GM21576 (cell line): ENCODE measurements at regions not wholly inside any gene's neighbourhood (a gene's known extent, or its start where the extent isn't known, plus 50 kb on each side); places are given as distances from the start of the nearest gene placed in this dataset.

Experiments used
- ATAC-seq: cut with Tn5 transposase; IDR thresholded peaks from one replicate; pipeline ENCODE4 v1.9.1; 2021; ENCODE audit warnings: mild to moderate bottlenecking, moderate library complexity; ENCODE audit not compliant: unreplicated experiment

DNA sequence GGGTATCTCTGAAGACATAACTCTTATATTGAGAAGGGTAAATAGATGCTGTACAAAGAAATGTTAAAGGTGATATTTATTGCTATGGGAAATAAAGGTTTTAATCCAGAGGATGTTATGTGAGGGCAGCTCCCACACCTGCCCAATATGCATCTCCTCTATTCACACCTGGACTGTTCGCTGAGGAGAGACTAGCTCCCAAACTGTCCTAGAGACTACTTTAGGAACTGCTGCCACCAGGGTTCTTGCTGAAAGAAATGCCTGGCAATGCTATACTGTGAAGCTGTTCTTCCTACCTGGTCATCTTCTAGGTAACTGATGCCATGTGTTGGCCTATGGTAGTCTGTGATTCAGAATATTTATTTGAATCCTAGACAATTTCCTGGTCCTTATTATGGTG, 1421.5 kb upstream of the SPRY2 start:
- ATAC-seq = no peak

DNA sequence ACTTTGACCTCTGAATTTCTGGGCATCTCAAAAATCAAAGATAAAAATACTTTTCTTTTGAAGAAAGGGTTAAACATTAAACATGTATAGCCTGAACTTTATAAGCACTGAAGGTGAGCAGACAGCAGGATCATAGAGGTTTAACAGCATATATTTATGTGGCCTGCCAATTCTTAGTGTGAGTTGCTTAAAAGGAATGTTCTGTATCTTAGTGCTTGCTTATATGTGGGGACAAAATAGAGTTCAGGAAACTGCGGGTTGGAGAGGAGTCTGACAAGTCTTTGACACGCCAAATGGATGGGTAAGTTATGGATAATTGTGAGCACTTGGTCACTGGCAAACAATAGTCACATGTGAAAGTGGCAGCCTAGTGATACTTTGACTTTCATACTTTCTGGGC, 1419.4 kb upstream of the SPRY2 start:
- ATAC-seq = no peak

DNA sequence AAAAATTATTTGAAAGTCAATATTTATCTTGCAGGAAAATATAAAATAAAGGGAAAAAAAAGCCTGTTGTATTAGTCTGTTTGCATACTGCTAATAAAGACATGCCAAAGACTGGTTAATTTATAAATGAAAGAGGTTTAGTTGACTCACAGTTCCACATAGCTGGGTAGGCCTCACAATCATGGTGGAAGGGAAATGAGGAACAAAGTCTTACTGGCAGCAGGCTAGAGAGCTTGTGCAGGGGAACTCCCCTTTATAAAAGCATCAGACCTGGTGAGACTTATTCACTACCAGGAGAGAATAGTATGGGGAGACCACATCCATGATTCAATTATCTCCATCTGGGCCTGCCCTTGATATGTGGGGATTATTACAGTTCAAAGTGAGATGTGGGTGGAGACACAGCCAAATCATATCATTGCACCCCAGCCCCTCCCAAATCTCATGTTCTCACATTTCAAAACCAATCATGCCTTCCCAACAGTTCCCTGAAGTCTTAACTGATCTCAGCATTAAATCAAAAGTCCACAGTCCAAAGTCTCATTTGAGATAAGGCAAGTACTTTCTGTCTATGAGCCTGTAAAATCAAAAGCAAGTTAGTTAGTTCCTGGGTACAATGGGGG, 1416.5 kb upstream of the SPRY2 start:
- ATAC-seq = no peak

DNA sequence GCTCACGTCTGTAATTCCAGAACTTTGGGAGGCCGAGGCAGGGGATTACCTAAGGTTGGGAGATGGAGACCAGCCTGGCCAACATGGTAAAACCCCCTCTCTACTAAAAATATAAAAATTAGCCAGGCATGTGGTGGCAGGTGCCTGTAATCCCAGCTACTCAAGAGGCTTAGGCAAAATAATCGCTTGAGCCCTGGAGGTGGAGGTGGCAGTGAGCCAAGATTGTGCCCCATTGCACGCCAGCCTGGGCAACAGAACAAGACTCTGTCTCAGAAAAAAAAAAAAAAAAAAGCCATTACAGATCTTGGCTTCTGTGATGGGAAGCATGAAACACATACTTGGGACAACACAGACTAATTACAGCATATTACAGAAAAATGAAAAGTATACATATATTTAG, 1404.5 kb upstream of the SPRY2 start:
- no peak for ATAC-seq

DNA sequence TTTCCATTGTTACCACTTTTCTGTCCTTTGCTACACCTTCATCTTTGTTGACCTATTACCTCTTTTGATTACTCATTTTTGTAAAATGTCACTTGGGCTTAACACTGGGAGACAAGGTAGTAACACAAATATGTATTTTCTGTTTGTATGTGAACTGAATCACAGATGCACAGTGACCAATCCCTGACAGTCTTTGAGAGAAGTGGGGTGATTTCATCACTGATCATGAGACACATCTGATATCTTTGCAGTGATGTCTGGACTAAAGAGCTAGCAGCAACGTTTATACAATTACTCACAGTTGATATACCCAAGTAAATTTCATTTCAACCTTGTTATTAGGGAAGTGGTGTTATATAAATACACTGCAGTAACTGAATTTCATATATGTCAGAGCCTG, 1397.4 kb upstream of the SPRY2 start:
- ATAC-seq = no peak

DNA sequence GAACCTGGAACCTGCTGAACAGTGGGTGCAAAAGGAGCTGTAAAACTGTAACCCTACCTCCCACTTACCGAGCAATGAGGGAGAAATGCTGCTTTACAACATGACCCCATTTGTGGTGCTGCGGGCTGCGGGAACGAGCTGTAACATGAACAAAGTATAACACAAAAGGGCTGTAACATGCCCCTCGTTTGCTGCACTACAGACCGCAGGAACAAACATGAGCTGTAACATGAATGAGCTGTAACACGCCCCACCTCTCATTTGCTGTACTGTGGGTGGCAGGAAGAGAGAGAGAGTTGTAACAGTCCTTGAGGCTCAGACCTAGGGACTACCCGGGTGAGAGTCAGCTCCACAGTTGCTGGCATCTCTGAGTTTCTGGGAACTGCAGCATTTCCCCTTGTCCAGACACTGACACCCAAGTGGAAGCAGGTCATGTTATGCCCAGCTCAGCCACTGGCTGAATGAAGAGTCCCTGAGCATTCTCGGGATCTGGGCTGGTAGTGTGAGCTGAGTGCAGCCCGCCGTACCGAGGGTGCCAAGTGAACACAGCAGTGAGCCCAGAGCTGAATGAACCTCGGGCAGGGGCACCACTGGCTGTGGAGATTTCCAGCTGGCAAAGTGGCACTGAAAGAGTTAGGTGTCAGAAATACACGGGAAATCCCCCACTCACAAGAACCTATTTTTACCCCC, 1385.3 kb upstream of the SPRY2 start:
- ATAC-seq = no peak

DNA sequence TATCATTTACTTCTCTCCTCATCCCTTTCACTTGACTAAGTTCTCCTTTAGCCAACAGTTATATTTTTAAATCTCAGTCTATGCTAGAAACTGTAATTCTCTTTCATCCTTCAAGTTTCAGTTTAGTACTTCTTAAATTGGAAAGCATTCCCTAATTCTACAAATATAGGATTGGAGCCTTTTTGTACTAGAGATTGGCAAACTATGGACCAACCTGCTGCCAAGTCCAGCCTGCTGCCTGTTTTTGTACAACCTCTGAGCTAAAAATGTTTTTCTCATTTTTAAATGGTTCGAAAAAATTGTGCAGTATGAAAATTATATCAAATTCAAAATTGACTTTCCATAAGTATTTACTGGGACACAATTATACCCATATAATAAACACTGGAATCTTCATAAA, 1381.5 kb upstream of the SPRY2 start:
- no peak for ATAC-seq

DNA sequence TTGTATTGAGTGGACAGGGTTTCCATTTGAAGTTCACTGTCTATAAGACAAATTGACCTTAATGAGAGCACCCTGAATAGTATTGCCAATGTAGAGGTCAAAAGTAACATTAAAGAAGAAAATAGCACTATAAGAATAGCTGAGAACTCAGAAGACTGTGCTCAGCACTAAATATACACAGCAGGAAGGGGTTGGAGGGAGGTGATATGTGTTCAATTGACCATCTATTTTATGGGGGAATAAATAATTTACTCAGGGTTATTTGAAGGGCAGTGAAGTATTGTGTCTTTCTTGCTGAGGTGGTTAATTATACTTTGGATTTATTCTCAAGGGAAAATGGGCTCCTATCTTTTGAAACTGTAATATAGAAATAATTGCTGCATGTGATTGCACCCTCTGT, 1380.5 kb upstream of the SPRY2 start:
- ATAC-seq = no peak

DNA sequence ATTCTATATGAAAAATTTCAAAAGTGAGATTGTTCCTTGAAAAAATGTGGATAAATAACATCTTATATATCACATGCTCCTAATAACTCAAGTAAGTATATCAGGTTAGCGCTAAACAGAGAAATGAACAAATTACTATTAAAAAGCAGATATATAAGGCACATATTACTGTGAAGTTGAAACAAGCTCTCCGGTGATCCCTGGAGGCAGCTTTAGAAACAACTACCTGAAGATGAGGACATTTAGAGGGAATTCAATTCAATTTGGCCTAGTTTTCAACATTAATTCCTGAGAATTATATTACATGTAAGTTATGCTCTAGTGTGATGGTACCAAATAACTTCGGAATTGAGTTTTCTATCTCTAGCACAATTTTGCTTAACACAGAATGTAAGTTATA, 1373.6 kb upstream of the SPRY2 start:
- no peak for ATAC-seq

DNA sequence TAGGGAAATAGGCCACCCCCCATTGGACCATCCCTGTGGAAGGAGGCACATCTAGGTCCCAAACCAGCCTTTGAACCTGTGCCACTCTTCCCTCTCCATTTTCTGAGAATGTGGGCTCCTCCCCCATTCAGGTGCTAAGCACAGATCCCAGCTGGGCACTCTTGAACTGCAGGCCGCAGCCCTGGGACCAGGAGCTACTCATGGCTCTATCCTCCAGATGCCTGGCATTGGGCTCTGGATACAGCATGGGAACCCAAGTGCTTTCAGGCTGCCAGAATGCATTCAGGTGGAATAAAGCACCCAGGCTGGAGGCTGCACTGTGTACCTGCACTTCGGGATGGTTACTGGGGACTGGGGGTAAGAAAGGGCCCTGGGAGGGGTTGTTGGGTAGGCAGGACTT, 1372.3 kb upstream of the SPRY2 start:
- ATAC-seq = no peak

DNA sequence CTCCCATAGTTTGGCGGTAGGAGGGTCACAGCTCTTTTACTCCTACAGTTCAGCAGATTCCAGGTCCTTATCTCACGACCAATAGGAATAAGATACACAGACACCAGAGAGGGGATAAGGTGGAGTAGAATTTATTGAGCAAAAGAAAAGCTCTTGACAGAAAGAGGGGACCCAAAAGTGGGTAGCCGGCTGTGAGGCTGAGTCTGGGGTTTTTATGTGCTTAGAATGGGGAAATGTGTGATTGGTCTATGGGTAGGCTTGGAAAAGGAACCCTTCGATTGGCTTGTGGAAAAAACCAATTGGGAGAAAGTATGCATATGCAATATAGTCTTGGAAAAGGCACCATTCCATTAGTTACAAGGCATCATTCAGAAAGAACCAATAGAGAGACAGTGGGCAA, 1356.9 kb upstream of the SPRY2 start:
- ATAC-seq = no peak

DNA sequence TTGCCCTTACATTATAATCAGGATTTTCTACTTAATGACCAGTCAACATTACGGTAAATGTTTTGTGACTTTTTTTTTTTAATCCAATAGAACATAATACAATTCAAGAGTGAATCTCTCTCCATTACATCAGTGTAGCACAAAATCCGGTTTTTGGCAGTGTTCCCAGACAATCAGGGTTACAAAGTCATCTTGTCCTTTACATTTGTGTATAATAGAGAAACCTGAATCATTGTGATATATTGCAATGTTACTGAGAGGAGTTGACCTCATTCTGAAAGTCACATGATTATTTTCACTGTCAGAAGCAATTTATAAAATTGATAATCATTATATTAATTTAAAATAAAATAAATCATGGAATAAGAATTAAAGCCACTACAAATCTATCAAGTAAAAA, 1346.0 kb upstream of the SPRY2 start:
- ATAC-seq = no peak

DNA sequence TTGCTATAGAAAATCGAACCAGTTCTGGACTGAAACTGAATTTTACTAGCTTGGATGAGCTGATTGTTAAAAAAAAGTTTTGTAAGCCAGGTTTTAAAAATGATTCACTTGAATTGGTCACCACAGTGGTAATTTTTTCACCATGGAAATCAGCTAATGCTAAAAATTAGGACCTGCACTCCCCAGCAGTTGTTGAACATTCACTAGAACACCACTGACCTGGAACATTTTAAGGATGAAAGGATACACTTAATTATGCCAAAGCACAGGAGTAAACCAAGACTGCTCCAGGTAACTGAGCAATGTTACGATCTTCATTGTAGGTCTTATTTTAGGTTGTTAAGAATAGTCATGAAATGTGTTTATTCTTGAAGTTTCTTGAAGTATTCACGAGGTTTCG, 1342.6 kb upstream of the SPRY2 start:
- ATAC-seq = no peak

DNA sequence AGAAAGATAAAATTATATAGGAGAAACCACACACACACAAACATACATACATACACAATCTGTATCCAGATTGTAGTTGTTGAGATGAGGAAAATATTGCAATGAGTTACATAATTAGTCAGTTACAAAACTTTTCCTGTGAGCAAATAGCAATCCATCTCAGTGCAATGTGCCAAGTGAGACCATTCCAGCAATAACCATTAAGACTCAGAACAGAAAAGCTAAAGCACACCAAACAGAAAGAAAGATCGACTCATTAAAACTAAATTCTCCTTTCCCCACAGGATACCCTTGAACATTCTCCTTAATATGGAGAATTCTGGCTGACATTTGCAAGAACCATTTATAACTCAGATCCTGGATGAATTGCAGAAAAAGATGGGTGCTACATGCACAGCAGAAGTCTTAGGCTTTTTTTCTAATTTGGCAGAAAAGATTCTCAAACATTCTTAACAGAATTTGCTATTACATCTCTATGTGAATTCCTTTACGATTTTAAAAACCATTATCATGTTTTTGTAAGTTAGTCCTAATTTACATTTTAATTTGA, 1341.2 kb upstream of the SPRY2 start:
- ATAC-seq = no peak

DNA sequence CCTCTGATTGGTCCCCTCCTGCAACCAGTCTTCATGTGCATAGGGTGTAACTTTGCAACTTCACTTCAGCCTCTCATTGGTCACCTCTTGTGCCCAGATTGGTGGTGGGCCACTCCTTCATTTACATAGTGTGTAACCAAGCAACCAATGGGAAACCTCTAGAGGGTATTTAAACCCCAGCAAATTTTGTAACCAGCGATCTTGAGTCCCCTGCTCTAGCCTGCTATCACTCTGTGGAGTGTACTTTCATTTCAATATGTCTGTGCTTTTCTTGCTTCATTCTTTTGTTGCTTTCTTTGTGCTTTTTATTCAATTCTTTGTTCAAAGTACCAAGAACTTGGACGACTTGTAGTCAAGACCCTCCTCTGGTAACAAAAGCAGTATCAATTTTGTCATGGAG, 1336.9 kb upstream of the SPRY2 start:
- no peak for ATAC-seq

DNA sequence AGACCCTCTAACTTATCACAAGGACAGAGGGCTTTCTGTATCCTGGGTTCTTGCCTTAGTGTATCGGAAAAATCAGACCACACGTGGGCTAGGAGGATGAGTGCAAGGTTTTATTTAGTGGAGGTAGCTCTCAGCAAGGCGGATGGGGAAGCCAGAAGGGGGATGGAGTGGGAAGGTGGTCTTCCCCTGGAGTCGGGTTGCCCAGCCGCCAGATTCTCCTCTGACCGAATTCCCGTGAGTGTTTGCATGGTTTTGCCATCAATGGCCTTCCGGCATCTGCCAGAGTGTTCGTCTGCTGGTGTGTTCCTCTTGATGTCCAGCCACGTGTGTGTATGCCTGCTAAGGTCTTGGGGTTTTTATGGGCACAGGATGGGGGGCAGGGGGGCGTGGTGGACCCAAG, 1335.1 kb upstream of the SPRY2 start:
- no peak for ATAC-seq

DNA sequence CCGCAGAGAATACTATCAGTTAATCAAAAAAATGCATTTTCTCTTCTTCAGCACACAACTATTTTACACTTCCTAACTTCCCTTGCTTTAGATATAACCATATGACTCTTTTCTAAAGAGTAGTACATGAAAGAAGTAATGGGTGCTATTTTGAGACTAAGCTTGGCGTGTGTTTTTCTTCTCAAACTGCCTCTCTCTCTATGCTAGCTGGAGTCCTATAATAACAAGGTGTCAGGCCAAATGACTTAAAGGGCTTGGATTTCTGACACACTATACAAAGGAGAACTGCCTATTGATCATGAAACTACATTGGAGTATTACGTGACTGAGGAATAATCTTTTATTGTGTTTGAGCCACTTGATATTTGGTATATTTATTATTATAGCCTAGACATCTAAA, 1330.1 kb upstream of the SPRY2 start:
- no peak for ATAC-seq

DNA sequence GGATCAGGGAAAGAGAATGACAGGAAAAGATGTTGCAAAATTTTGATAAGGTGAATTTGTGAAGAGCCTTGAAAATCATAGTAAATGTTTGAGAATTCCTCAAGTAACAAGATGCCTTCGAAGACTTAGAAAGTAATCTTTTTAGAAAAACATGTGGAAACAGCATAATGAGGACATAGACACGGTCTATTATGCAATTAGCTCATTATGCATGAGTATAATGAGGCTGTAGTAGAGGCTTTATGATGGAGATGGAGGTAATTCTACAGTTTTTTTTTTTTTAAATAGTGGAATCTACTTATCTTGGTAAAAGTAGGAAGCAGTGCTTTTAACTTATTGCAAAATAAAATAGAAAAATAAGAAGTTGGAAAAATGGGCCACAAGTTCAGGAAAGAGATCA, 1329.1 kb upstream of the SPRY2 start:
- ATAC-seq = no peak

DNA sequence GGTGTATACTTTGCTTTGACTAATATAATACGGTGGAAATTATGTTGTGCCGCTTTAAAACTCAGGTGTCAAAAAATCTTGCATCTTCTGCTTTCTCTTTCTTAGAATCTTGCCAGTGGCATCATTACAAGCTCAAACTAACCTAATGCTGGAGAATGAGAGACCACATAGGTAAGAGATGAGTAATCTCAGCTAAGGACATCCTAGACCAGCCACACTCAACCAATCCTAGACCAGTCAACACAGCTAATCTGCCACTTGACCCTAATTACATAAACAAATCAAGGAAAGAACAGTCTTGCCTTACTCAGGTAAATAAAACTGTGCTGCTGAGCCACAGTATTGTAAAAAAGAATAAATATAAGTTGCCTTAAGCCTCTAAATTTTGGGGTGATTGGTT, 1323.9 kb upstream of the SPRY2 start:
- no peak for ATAC-seq

DNA sequence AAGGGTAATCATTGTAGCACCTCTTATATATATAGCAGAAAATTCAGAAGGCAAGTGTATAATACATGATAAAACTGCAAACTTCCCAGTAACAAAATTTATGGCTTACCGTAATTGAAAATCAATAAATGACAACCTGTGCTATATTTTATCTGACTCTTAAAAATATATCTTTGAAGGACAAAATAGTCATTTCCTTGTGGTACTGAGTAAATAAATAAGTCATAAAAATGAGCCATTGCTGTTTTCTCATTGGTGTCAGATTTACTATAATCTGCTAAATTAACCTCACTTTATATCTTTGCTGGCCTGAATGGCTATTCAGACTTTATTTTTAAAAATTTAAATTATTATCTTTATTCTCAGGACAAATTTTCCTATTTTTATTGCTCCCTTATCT, 1319.1 kb upstream of the SPRY2 start:
- ATAC-seq = no peak

DNA sequence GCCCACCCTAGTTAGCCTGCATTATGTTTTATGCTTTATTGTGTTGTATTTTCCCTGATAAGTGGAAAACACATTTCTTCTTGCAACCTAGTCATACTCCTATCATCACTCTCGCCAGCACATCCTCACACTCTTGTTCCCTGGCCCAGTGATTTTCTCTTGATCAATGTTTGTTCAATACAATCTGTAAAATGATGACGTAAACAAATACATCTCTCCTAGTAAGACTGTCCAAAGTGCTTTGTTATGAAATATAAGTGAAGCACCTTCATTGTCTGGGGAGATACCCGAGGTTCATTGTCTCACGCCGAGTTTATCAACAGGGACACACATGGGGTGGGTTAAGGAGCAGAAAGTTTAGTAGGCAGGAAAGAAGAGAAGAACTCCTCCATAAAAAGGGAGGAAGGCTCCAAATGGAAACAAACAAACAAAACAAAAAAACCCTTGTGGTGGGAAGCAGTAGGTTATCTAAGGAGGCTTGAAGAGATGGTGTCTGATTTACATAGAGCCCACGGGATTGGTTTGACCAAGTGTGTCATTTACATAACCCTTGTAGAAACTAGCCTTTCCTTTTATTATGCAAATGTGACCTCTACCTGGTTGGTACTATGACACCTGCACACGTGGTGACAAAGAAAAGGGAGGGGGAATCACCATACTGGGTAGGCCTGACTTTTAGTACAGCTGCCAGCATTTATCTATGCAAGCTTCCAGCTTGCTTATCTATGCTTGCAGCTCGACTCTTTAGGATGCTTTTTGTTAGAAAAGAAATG, 1317.9 kb upstream of the SPRY2 start:
- no peak for ATAC-seq

DNA sequence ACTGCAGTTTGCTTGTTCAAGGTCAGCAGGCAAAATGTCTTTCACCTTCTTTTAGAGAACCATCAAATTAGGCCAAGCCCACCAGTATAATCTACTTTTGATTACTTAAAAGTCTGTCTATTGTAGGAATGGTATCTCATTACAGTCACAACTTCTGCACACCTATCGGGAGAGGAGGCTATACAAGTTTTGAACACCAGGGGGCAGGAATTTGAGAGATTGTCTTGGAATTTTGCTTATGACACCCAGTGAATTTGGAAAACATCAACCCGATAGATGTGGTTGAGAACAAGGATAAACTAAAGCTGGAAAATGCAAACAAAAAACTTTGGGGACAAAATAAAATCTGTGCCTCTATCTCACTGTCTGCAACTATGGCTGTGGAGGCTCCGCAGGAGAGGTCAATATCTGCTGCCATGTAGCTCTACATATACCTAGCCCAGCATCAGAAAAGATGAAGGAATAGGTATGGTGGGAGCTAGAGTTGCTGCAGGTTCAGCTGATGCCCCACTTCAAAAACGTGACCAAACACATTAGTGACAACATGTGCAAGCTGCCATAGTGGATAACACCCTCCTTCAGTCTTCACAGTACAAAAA, 1299.2 kb upstream of the SPRY2 start:
- no peak for ATAC-seq
